Fibroblast of the aortic adventitia (primary cell): ENCODE measurements at regions not wholly inside any gene's neighbourhood (a gene's known extent, or its start where the extent isn't known, plus 50 kb on each side); places are given as distances from the start of the nearest gene placed in this dataset.
"Not testable (repeated sequence)": the region's sequence is repeated elsewhere in the genome, so short reads cannot be mapped to it uniquely, and the experiment has no call there.

Source experiments
- DNase-seq: peaks from one replicate; pipeline ENCODE4 v3.0.0-alpha.2; 2010; ENCODE audit warnings: low read depth
- H3K4me3 ChIP-seq: 2 replicates; pipeline ENCODE4 v1.5.1; 2011; ENCODE audit warnings: low read depth, mild to moderate bottlenecking, control low read depth, low read length, moderate library complexity
- CTCF ChIP-seq: IDR thresholded peaks from 2 replicates; pipeline ENCODE4 v1.5.1; 2011; ENCODE audit warnings: mild to moderate bottlenecking, low read length, control low read depth, inconsistent platforms; ENCODE audit not compliant: insufficient read depth

GRCh38 chr2:64918220-64918886, 70.8 kb upstream of the SLC1A4 start:
- DNase-seq = no peak
- H3K4me3 ChIP-seq = no peak overlapping the region
- TF ChIP-seq CTCF = no peak

- no peak for DNase-seq
- TF ChIP-seq CTCF = no peak
- no peak overlapping the region for H3K4me3 ChIP-seq
Observed at GRCh38 chr2:64919261-64919660, 69.9 kb upstream of the SLC1A4 start.

GRCh38 chr2:64922482-64923384, 66.5 kb upstream of the SLC1A4 start:
- TF ChIP-seq CTCF = no peak
- H3K4me3 ChIP-seq = no peak overlapping the region
- no peak for DNase-seq

GRCh38 chr2:64923385-64923710, 65.9 kb upstream of the SLC1A4 start:
- no peak for TF ChIP-seq CTCF
- H3K4me3 ChIP-seq = no peak overlapping the region
- DNase-seq = no peak

- no peak for DNase-seq
- H3K4me3 ChIP-seq = no peak overlapping the region
- no peak for TF ChIP-seq CTCF
Observed at GRCh38 chr2:64924170-64924934, 64.8 kb upstream of the SLC1A4 start.

GRCh38 chr2:64925930-64926722, 63.1 kb upstream of the SLC1A4 start:
- not testable (repeated sequence) for H3K4me3 ChIP-seq, DNase-seq
